Putamen (tissue), 1 donor: ENCODE measurements at regions not wholly inside any gene's neighbourhood (a gene's known extent, or its start where the extent isn't known, plus 50 kb on each side); places are given as distances from the start of the nearest gene placed in this dataset.

Source experiments
- DNase-seq: peaks from one replicate; pipeline ENCODE4 v3.0.0-alpha.2; 2016; ENCODE audit warnings: low spot score

DNA sequence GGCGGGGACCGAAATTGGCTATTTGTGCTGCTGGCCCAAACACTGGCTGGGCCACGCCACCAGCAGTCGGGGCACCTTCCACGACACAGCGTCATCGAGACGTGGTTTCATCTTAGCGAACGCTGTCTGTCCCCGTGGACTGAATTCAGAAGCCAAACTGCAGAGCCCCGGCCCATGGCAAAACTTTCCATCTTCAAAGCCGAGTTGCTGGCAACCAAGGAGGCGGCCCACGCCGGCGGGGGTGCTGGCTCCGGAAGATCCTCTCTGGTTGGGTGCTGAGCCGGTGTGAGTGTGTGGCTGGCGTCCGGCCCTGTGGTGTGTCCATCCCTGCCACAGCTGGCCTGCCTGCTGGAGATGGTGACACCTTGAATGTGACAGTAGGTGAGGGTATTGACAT, 96.6 kb upstream of the ADRA2C start:
- no peak for DNase-seq

DNA sequence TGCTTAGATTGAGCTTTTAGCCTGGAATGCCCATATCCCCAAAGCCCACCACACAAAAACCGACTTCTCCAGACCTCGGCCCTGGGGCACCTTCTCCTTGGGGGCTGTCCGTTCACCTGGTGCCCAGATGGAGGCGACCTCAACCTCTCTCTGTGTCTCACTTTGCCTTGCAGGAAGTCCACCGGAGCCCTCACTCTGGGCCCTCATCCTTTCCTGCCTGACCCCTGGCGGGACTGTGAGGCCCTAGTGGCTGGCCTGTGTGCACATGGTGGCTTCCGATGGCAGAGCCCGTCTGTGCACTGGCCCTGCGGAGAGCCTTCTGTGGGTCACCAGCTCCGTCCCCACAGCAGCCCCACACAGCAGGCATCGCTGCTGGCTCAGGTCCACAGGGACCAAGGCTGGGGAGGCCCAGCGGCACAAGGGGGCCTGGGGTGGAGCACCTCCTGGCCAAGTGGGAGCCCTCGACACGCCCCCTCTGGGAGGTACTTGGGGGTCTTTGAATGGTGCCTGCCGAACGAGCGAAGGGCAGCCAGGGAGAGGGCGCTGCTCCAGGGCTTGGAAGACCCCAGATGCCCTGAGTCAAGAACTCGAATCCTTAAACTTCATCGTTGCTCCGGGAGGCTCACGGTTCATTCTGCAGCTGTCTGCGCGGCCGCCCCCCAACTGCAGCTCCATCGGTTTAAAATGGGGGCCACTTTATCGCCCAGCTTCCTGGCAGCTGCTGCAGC, 97.2 kb upstream of the ADRA2C start:
- no peak for DNase-seq

DNA sequence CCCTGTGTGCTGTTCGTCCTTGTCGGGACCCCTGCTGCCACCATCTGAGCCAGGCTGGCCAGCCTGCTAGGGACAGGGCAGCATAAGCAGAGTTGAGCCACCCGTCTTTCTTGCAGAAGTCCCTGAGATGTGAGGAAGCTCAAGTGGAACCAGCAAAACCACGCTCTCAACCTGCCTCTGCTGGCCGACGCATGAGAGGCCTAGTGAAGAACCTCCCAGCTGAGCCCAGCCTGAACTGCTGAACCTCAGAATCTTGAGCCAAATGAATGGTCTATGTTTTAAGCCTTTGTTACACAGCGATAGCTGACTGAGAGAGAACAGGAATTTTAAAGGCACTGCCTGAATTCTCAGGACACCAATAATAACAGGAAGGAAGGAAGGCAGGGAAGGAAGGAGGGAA, 98.9 kb upstream of the ADRA2C start:
- DNase-seq, result no peak

GRCh38 chr4:3666263-3666662, 99.9 kb upstream of the ADRA2C start:
- DNase-seq, result no peak

DNA sequence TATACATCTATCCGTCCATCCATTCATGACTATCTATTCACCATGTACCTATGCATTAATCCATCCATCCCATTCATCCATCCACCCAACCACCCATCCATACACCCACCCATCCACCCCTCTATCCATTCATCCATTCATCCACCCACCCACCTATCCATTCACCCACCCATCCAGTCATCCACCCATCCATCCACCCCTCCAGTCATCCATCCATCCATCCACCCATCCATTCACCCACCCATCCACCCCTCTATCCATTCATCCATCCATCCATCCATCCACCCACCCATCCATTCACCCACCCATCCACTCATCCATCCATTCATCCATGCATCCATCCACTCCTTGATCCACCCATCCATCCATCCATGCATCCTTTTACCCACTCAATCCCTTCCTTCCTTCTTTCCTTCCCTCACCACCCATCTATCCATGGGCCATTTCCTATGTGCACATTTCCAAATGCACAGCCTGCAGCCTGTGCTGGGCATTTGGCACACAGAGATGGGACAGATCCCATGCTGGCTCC, 100.8 kb upstream of the ADRA2C start:
- DNase-seq, result no peak

DNA sequence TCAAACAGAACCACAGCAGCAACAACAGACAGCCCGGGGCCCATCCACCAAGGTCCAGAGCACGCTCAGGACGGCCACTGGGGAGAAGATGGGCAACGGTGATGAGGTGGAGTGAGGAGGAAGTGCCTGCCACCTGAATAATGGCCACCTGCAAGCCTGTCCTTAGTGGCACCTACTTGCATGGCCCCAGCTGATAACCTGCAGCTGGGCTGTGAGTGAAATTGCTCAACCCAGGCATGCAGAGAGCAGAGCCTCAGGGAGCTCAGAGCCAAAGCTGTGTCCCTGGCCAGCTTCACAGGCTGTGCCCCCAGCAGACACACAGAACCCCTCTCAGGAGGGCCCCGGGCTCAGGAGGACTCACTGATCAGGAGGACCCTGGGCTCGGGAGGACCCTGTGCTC, 102.4 kb upstream of the ADRA2C start:
- no peak for DNase-seq

DNA sequence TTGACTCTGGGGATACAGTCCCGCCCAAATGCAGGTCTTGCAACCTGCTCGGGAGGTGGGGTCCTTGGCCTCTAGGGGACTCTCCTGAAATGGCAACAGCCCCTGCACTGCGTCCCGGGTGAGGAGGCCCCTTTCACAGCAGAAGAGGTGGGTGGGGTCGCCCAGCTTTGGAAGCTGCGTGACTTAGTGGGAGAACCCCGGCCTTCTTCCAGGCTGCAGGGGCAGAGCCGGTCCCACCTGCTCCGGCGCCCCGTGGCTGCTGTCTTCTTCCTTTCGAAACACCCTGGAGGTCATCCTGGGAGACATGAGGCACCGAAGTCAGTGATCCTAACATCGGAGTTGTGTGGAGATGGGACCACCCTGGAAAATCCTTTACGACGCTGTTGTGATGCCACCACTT, 103.7 kb upstream of the ADRA2C start:
- DNase-seq, result no peak

DNA sequence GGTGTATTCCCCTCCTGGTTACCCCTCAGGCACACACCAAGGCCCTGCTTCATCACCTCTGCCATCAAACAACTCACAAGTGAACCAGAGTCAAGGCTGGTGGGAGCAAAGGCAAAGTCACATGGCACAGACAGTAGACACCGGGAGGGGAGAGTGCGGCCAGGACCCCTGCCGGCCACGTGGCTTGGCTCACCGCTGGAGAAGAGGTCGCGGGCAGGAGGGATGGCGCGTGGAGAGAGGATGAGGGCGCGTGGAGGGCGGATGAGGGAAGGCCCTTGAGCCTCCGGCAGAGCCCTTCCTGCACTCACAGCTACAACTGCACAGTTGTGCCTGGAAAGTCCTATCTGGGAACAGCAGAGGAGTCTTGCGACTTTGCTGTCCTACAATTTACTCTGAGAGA, 104.2 kb upstream of the ADRA2C start:
- no peak for DNase-seq

GRCh38 chr4:3660928-3661515, 105.2 kb upstream of the ADRA2C start:
- no peak for DNase-seq

GRCh38 chr4:3660086-3660927, 105.9 kb upstream of the ADRA2C start:
- peak; percentile 27 for DNase-seq

- DNase-seq, result no peak
Measured at GRCh38 chr4:3659131-3659530, 107.1 kb upstream of the ADRA2C start.

DNA sequence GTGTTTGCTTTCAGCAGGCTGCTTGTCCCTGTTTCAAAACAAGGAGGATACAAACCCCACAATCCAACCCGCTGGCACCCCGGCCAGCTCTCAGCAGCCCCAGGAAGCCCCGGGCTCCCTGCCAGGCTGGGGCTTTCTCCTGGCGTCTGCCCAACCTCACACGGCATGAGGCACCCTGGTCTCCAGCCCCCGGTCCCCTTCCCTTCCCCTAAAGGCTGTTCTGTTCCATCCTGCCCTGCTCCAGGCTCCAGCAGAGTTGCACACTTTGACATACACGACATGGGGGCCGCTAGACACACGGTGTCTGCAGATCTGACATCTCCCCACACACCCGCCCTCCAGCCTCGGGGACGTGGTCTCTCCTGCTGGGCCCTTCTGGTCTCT, 107.7 kb upstream of the ADRA2C start:
- no peak for DNase-seq

- no peak for DNase-seq
Measured at GRCh38 chr4:3657902-3658529, 108.2 kb upstream of the ADRA2C start.

DNA sequence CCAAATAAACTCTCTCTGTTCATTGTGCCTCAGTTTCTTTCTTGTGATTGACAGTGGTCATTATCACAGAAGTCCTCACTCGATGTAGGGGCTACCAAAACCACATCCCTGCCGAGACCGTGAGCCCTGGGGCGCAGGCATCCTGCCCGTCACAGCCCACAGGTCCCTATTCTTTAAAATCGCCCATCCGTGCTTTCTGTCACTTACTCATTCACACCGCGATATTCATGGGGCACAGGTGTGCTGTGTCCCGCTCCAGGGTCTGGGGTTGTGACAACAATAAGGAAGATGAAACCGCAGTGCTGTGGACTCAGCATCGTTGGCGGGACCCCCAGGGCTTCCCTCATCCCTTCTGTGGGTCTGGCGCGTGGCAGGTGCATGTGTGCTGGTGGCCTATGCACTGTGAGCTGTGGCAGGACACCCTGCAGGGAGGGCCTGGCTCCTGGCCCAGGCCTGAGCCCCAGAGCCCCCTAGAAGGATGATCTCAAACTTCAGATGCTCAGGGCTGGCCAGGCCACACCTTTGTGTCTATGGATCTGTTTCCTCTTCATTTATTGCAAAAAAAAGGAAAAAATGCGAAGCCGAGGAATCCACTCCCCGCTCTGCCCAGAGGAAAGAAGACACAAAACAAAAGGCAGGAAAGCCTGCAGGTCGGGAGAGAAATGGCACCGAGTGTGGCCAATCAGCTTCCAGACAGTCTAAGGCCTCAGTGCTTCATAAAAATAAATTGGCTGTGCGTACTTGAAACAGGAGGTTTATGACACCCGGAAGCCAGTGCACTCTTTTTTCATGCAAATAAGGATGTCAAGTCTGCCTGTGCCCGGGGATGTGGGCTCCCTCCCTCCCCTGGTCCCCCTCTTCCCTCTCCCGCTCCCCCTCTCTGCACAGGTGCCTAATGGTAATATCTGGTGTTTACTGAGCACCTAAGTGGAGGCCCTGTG, 109.5 kb upstream of the ADRA2C start:
- DNase-seq, result no peak

GRCh38 chr4:3655963-3656362, 110.2 kb upstream of the ADRA2C start:
- no peak for DNase-seq

- no peak for DNase-seq
Measured at GRCh38 chr4:3655485-3655884, 110.7 kb upstream of the ADRA2C start.

DNA sequence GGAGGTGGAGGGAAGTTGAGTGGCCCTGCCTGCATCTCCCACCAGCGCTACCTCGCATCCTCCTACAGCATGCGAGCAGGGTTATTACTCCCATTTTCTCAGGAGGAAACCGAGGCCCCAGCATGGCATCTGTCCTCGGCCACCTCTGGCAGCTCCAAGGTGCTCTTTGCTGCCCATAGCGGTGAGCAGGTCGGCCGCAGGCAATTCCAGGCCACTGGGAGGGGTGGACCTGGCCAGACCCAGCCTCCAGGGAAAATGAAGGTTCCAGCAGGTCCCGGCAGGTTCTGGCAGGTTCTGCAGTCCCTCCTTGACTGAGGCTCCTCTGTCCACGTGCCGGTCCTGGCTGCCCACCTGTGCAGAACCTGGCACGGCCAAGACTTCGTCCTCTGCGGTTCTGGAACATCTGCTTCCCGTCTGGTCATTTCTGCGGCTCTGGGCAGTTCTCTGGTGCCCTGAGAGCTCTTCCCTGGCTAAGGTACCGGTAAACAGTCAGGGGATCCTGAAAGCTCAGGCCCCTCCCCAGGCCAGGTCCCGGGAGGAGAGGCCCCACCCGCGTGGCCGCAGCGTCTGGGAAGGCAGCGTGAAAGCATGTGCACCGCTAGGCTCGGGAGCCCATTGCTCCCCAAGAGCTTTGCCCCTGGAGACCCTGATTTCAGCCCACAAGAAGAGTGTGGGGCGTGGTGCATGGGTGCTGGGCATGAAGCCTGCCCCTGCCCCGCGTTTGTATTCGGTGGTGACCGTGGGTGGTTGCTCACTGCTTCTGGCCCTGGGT, 112.0 kb upstream of the ADRA2C start:
- no peak for DNase-seq

DNA sequence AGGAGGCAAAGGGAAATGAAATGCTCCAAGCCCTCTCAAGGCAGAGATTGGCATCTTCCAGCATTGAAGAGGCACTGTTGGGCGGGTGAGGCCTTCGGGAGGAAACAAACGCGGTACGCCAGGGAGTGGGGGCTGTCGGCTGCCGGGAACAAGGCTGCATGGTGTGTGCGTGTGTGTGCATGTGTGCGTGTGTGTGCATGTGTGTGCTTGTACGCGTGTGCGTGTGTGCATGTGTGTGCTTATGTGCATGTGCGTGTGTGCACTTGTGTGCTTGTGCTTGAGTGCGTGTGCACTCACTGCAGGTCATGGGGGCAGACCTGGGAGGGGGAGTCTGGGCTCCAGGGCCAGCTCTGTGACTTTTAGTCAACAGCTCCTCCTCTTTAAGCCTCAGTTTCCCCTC, 113.6 kb upstream of the ADRA2C start:
- no peak for DNase-seq

DNA sequence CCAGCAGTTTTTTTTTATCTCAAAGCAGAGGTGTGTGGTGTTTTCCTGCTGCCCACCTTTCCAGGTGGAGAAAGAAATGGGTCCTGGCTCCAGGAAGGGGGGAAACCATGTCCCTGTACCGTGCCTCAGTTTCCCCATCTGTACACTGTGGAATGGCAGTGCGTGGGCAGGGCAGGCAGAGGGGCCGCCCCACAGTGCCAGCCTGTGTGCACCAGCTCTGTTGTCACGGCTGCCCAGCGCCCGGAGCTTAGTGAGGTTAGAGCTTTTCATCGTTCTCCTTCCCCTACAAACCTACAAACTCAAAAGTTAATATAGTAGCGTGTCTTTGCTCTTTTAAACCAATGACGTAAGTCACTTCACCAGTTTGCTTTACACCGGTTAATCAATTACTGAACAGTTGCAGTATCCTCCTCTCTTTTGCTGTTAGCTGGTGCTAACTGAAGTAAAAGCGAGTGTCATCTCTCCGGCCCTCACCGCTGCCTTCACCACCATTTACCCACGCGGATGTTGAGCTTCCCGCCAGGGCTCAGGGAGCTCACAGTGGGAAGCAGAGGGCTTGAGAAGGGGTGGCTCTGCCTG, 114.8 kb upstream of the ADRA2C start:
- no peak for DNase-seq

DNA sequence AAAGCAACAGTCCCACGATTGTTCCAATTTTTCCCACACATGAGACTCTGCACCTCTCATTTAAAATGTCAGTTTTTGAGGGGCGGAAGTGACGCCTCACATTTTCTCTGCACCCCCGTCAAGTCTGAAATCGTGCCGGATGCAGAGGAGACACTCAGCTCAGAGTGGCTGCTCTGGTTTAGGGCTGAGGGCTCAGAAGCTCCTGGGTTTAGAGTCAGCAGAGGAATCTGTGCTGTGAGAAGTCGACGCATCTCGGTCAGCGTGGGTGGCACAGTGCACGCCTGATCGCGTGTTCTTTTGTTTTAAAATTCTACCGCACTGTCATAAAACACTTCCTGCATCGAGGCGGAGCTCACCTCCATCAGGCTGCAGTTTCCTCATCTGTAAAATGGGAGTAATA, 116.7 kb upstream of the ADRA2C start:
- DNase-seq, result peak; percentile 74
